ENCODE measurements at regions not wholly inside any gene's neighbourhood (a gene's known extent, or its start where the extent isn't known, plus 50 kb on each side); places are given as distances from the start of the nearest gene placed in this dataset.

- no peak for DNase-seq (ENCODE audit: low spot score)
- ChIA-PET CTCF (no interaction called here), POLR2A (ENCODE audit: low non-redundant PET) (no interaction called here)
- TF ChIP-seq, protein P1, sequence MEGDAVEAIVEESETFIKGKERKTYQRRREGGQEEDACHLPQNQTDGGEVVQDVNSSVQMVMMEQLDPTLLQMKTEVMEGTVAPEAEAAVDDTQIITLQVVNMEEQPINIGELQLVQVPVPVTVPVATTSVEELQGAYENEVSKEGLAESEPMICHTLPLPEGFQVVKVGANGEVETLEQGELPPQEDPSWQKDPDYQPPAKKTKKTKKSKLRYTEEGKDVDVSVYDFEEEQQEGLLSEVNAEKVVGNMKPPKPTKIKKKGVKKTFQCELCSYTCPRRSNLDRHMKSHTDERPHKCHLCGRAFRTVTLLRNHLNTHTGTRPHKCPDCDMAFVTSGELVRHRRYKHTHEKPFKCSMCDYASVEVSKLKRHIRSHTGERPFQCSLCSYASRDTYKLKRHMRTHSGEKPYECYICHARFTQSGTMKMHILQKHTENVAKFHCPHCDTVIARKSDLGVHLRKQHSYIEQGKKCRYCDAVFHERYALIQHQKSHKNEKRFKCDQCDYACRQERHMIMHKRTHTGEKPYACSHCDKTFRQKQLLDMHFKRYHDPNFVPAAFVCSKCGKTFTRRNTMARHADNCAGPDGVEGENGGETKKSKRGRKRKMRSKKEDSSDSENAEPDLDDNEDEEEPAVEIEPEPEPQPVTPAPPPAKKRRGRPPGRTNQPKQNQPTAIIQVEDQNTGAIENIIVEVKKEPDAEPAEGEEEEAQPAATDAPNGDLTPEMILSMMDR (conservative IDR thresholded peaks at IDR 0.05; ENCODE audit: low read depth), result no peak
- H3K27ac ChIP-seq, result no peak overlapping the region
Measured at GRCh38 chr4:43253541-43253940, 361.0 kb downstream of the GRXCR1 start.

DNA sequence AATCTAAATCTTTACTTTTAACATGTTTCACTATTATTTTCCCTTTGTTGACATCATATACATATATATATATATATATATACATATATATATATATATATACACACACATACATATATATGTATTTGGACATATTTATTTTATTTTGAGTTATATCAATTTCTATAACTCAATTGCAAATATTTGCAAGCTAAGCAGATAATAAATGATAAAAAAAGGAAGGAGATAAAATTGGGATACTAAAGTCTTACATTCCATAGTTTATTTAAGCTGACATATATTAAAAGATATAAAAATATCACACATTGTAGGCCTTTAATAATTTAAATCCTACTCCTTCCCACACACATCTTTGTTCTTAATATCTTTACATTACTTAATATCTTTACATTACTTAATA, 372.2 kb downstream of the GRXCR1 start:
- POLR2A ChIA-PET (ENCODE audit: low non-redundant PET), result no interaction called here
- H3K27ac ChIP-seq, result no peak overlapping the region
- DNase-seq (ENCODE audit: low spot score), result no peak
- CTCF ChIA-PET, result no interaction called here
- TF ChIP-seq, protein P1 (conservative IDR thresholded peaks at IDR 0.05; ENCODE audit: low read depth), result no peak

DNA sequence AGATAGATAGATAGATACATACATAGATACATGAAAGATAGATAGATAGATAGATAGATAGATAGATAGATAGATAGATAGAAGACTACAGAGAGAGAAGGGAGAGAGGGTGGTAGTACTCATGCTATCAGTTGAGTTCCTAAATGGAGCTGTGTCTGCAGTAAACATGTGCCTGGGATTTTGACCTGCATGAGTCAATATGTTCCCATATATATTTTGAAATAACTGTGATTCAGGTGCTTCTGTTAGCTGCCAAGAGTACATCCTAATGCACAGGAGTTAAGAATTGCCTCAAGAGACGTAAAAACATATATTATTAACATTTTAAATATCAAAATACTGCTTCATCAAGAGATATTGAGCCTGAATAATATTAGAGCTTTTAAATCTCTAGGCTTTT, 379.4 kb downstream of the GRXCR1 start:
- TF ChIP-seq, protein P1 (conservative IDR thresholded peaks at IDR 0.05; ENCODE audit: low read depth), result no peak
- CTCF ChIA-PET, result no interaction called here
- POLR2A ChIA-PET (ENCODE audit: low non-redundant PET), result no interaction called here
- H3K27ac ChIP-seq, result no peak overlapping the region
- DNase-seq (ENCODE audit: low spot score), result no peak

- DNase-seq (ENCODE audit: low spot score), result no peak
- TF ChIP-seq, protein P1 (conservative IDR thresholded peaks at IDR 0.05; ENCODE audit: low read depth), result no peak
- ChIA-PET POLR2A (ENCODE audit: low non-redundant PET) (no interaction called here), CTCF (no interaction called here)
- no peak overlapping the region for H3K27ac ChIP-seq
Measured at GRCh38 chr4:43274376-43274775, 381.9 kb downstream of the GRXCR1 start.

DNA sequence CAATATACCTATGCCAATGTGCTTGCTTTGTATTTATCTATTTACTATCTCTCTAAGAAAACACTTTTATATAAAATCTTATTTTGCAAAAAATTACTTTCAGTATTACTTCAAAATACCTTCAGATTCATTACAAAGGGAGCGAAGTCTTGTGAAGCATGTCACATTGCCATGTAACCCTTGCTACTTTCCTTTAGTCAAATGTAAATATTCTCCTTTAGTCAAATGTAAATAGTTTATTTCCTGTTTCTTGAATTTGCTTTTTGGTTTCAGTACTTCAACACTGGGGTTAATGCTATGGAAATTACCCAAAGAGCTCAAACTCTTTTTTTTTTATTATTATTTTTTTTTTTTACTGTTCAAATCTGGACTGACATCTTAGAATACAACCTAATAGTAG, 383.3 kb downstream of the GRXCR1 start:
- no peak overlapping the region for H3K27ac ChIP-seq
- ChIA-PET POLR2A (ENCODE audit: low non-redundant PET) (no interaction called here), CTCF (interaction anchor here (0.7 kb wide), 1 partner anchor 74 kb away, joined by 3 read pairs; no protein-coding TSS in a partner anchor)
- TF ChIP-seq, protein P1 (conservative IDR thresholded peaks at IDR 0.05; ENCODE audit: low read depth), result no peak
- DNase-seq (ENCODE audit: low spot score), result no peak

DNA sequence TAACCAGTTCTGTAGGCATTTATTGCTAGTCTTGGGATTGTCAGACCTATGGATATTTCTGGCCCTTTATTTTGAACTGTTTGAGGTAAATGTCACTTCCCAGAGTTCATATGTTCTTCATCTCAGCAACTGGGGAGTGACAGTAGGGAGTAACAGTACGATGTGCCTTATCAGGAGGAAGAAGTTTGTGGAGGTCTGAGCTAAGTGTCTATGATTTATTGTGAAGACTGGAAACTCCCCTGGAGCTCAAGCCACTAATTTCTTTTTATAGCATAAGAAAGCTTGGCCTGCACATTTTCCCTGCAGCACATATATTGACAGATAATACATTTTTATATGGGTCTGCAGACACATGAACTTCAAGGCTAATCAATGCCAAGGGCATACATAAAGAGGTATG, 383.8 kb downstream of the GRXCR1 start:
- ChIA-PET POLR2A (ENCODE audit: low non-redundant PET) (no interaction called here), CTCF (interaction anchor here (0.7 kb wide), 1 partner anchor 73 kb away, joined by 3 read pairs; no protein-coding TSS in a partner anchor)
- no peak overlapping the region for H3K27ac ChIP-seq
- TF ChIP-seq, protein P1 (conservative IDR thresholded peaks at IDR 0.05; ENCODE audit: low read depth), result no peak
- DNase-seq (ENCODE audit: low spot score), result no peak

- no peak overlapping the region for H3K27ac ChIP-seq
- peak; percentile 29 for DNase-seq (ENCODE audit: low spot score)
- TF ChIP-seq, protein P1 (conservative IDR thresholded peaks at IDR 0.05; ENCODE audit: low read depth), result no peak
- ChIA-PET CTCF (no interaction called here), POLR2A (ENCODE audit: low non-redundant PET) (no interaction called here)
Measured at GRCh38 chr4:43277003-43277402, 384.5 kb downstream of the GRXCR1 start.
